ENCODE measurements at regions not wholly inside any gene's neighbourhood (a gene's known extent, or its start where the extent isn't known, plus 50 kb on each side); places are given as distances from the start of the nearest gene placed in this dataset.

GRCh38 chr2:88253375-88253774 is 83.2 kb downstream of the THNSL2 start:
- TF ChIP-seq GABPA (IDR thresholded peaks at IDR 0.05; ENCODE audit: low read depth), result no peak
- no peak for TF ChIP-seq CTCF (IDR thresholded peaks at IDR 0.05; ENCODE audit: insufficient read depth, low read length)
- TF ChIP-seq POLR2AphosphoS5 (IDR thresholded peaks at IDR 0.05; ENCODE audit: low read depth), result no peak

Measured in HL-60 (cell line).